GM12872 (cell line): ENCODE measurements at regions not wholly inside any gene's neighbourhood (a gene's known extent, or its start where the extent isn't known, plus 50 kb on each side); places are given as distances from the start of the nearest gene placed in this dataset.

Experiments
- CTCF ChIP-seq: IDR thresholded peaks from 3 replicates; pipeline ENCODE4 v1.5.1; 2011; ENCODE audit warnings: low read depth, mild to moderate bottlenecking, low read length, moderate library complexity; ENCODE audit not compliant: insufficient read depth

- TF ChIP-seq CTCF = no peak
These were observed 501.3 kb upstream of the SULF2 start for GRCh38 chr20:48286601-48287000.

GRCh38 chr20:48285656-48286055 is 500.4 kb upstream of the SULF2 start:
- no peak for TF ChIP-seq CTCF

- TF ChIP-seq CTCF = no peak
These were observed 499.6 kb upstream of the SULF2 start for GRCh38 chr20:48284837-48285236.

- TF ChIP-seq CTCF = no peak
These were observed 499.0 kb upstream of the SULF2 start for GRCh38 chr20:48284315-48284714.

GRCh38 chr20:48283470-48284110 is 498.3 kb upstream of the SULF2 start:
- TF ChIP-seq CTCF = no peak

- TF ChIP-seq CTCF = no peak
These were observed 497.4 kb upstream of the SULF2 start for GRCh38 chr20:48282591-48283228.

- no peak for TF ChIP-seq CTCF
These were observed 496.2 kb upstream of the SULF2 start for GRCh38 chr20:48281501-48281900.
